ENCODE measurements at regions not wholly inside any gene's neighbourhood (a gene's known extent, or its start where the extent isn't known, plus 50 kb on each side); places are given as distances from the start of the nearest gene placed in this dataset.
"Not testable (repeated sequence)": the region's sequence is repeated elsewhere in the genome, so short reads cannot be mapped to it uniquely, and the experiment has no call there.

- TF ChIP-seq POLR2A (IDR thresholded peaks at IDR 0.05) (no peak), POLR2AphosphoS5 (IDR thresholded peaks at IDR 0.05) (no peak), CTCF (IDR thresholded peaks at IDR 0.05 in 8 of 11, conservative IDR thresholded peaks at IDR 0.05 in 3 of 11) (no peak)
- intact Hi-C loops (cut with DNase I; ENCODE audit: low total_unique reads) = no loop called here
- 84 to 97% (median 95%) methylated on average over 2 of the region's 2 CpGs for WGBS, 5 donors
- H3K36me3 ChIP-seq = no peaks in the 10 kb centered on the region
- H3K4me1 ChIP-seq = no peaks in the 10 kb centered on the region
- DNase-seq = no peak
- H3K4me3 ChIP-seq = no peak overlapping the region
- H3K9me3 ChIP-seq = no peaks in the 10 kb centered on the region
- H3K27me3 ChIP-seq (replicated peaks in 1 of 7) = no peaks in the 10 kb centered on the region
- no peak overlapping the region for H3K27ac ChIP-seq
These were observed 77.7 kb upstream of the ZNF217 start for GRCh38 chr20:53671370-53671769.

GRCh38 chr20:53669517-53670313, 76.1 kb upstream of the ZNF217 start:
- H3K9me3 ChIP-seq; H3K4me1 ChIP-seq; DNase-seq; H3K27ac ChIP-seq; H3K4me3 ChIP-seq; H3K36me3 ChIP-seq; H3K27me3 ChIP-seq (replicated peaks in 1 of 7); intact Hi-C loops (cut with DNase I; ENCODE audit: low total_unique reads): not testable (repeated sequence)
- 90 to 94% (median 92%) methylated on average over 16 of the region's 16 CpGs for WGBS, 5 donors

GRCh38 chr20:53668992-53669391, 75.4 kb upstream of the ZNF217 start:
- 90 to 99% (median 92%) methylated on average over 9 of the region's 9 CpGs for WGBS, 5 donors
- TF ChIP-seq POLR2A (IDR thresholded peaks at IDR 0.05) (no peak), CTCF (IDR thresholded peaks at IDR 0.05 in 8 of 11, conservative IDR thresholded peaks at IDR 0.05 in 3 of 11) (no peak), POLR2AphosphoS5 (IDR thresholded peaks at IDR 0.05) (no peak)
- H3K27me3 ChIP-seq (replicated peaks in 1 of 7) = no peaks in the 10 kb centered on the region

GRCh38 chr20:53666144-53666543, 72.5 kb upstream of the ZNF217 start:
- no peak overlapping the region for H3K4me3 ChIP-seq
- TF ChIP-seq CTCF (IDR thresholded peaks at IDR 0.05 in 8 of 11, conservative IDR thresholded peaks at IDR 0.05 in 3 of 11) (no peak), POLR2A (IDR thresholded peaks at IDR 0.05) (no peak), POLR2AphosphoS5 (IDR thresholded peaks at IDR 0.05) (no peak)
- H3K4me1 ChIP-seq = peaks cover 6 to 21% (median 10%) of the 10 kb centered on the region in 6 donors
- intact Hi-C loops (cut with DNase I; ENCODE audit: low total_unique reads) = no loop called here
- no peaks in the 10 kb centered on the region for H3K27me3 ChIP-seq (replicated peaks in 1 of 7)
- no peak overlapping the region for H3K27ac ChIP-seq
- 94 to 99% (median 97%) methylated on average over 6 of the region's 6 CpGs for WGBS, 5 donors
- H3K9me3 ChIP-seq = no peaks in the 10 kb centered on the region
- H3K36me3 ChIP-seq = no peaks in the 10 kb centered on the region
- DNase-seq = no peak

More at GRCh38 chr20:53668992-53669391, 75.4 kb upstream of the ZNF217 start:
- H3K36me3 ChIP-seq = no peaks in the 10 kb centered on the region
- no peak overlapping the region for H3K4me3 ChIP-seq
- no peaks in the 10 kb centered on the region for H3K9me3 ChIP-seq
- no peaks in the 10 kb centered on the region for H3K4me1 ChIP-seq
- intact Hi-C loops (cut with DNase I; ENCODE audit: low total_unique reads) = no loop called here
- DNase-seq = no peak
- no peak overlapping the region for H3K27ac ChIP-seq

Measured in spleen (tissue), 11 donors.